ENCODE measurements at regions not wholly inside any gene's neighbourhood (a gene's known extent, or its start where the extent isn't known, plus 50 kb on each side); places are given as distances from the start of the nearest gene placed in this dataset.
"Not testable (repeated sequence)": the region's sequence is repeated elsewhere in the genome, so short reads cannot be mapped to it uniquely, and the experiment has no call there.

DNA sequence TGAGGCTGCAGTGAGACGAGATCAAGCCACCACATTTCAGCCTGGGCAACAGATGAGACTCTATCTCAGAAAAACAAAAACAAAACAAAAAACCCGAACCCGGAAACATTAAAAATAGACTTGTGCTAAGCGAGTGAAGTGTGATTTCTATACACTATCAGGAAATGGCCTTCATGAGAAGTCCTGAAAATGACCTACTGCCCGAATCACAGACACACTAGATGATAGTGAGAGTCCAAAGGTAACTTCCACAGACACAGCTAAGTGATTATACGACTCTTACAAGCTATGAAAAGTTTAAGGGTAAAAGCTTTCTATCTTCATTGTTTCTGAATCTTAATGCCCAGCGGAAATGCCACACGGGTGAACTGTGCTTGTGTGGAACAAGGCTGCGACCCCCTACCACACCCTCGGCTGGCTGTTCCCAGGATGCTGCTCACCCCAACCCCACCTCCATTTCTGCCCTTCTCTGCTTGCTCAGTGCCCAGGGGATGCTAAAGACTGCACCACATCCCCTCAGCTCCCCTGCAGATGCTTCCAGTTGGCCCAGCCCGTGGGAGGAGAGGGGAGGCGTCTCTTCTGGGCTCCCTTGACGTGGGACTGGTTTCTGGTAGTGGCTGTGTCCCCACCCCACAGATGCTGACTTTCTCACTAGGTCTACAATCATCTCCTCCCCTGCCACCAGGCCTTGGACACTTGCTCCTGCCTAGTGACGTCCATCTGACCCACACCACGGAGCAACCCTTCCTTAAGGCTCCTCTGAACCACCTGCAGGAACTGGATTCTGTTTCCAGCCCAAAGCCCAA is 49.7 kb upstream of the LPCAT1 start:
- in situ Hi-C loops (cut with MboI; ENCODE audit: low pct_unique_long_range_greater_than_20kb, low sequenced_read_pairs, unreplicated experiment); DNase-seq (ENCODE audit: low spot score): not testable (repeated sequence)
